ENCODE measurements at regions not wholly inside any gene's neighbourhood (a gene's known extent, or its start where the extent isn't known, plus 50 kb on each side); places are given as distances from the start of the nearest gene placed in this dataset.

GRCh38 chr11:115843685-115844084 lies 339.5 kb upstream of the CADM1 start:
- no peak for DNase-seq (ENCODE audit: low read depth)

GRCh38 chr11:115843111-115843510 lies 338.9 kb upstream of the CADM1 start:
- no peak for DNase-seq (ENCODE audit: low read depth)

- DNase-seq (ENCODE audit: low read depth), result no peak
Observed at GRCh38 chr11:115820026-115820425, 315.8 kb upstream of the CADM1 start.

GRCh38 chr11:115819014-115819413 lies 314.8 kb upstream of the CADM1 start:
- no peak for DNase-seq (ENCODE audit: low read depth)

GRCh38 chr11:115817844-115818468 lies 313.7 kb upstream of the CADM1 start:
- DNase-seq (ENCODE audit: low read depth), result no peak

- no peak for DNase-seq (ENCODE audit: low read depth)
Observed at GRCh38 chr11:115808351-115808940, 304.2 kb upstream of the CADM1 start.

GRCh38 chr11:115806056-115806455 lies 301.8 kb upstream of the CADM1 start:
- DNase-seq (ENCODE audit: low read depth), result no peak

- no peak for DNase-seq (ENCODE audit: low read depth)
Observed at GRCh38 chr11:115803073-115803740, 299.0 kb upstream of the CADM1 start.

- DNase-seq (ENCODE audit: low read depth), result no peak
Observed at GRCh38 chr11:115802641-115803040, 298.4 kb upstream of the CADM1 start.

- no peak for DNase-seq (ENCODE audit: low read depth)
Observed at GRCh38 chr11:115792903-115793302, 288.7 kb upstream of the CADM1 start.

GRCh38 chr11:115787302-115787701 lies 283.1 kb upstream of the CADM1 start:
- DNase-seq (ENCODE audit: low read depth), result no peak

GRCh38 chr11:115784796-115785521 lies 280.7 kb upstream of the CADM1 start:
- DNase-seq (ENCODE audit: low read depth), result no peak

GRCh38 chr11:115780646-115781362 lies 276.6 kb upstream of the CADM1 start:
- no peak for DNase-seq (ENCODE audit: low read depth)

GRCh38 chr11:115778928-115779650 lies 274.9 kb upstream of the CADM1 start:
- no peak for DNase-seq (ENCODE audit: low read depth)

GRCh38 chr11:115776916-115777315 lies 272.7 kb upstream of the CADM1 start:
- no peak for DNase-seq (ENCODE audit: low read depth)

GRCh38 chr11:115775846-115776245 lies 271.6 kb upstream of the CADM1 start:
- DNase-seq (ENCODE audit: low read depth), result no peak

GRCh38 chr11:115774756-115775155 lies 270.5 kb upstream of the CADM1 start:
- no peak for DNase-seq (ENCODE audit: low read depth)

GRCh38 chr11:115769891-115770290 lies 265.7 kb upstream of the CADM1 start:
- DNase-seq (ENCODE audit: low read depth), result no peak

- no peak for DNase-seq (ENCODE audit: low read depth)
Observed at GRCh38 chr11:115767883-115768282, 263.7 kb upstream of the CADM1 start.

- no peak for DNase-seq (ENCODE audit: low read depth)
Observed at GRCh38 chr11:115767047-115767802, 263.0 kb upstream of the CADM1 start.

GRCh38 chr11:115766561-115766960 lies 262.3 kb upstream of the CADM1 start:
- no peak for DNase-seq (ENCODE audit: low read depth)
